Keratinocyte (primary cell): ENCODE measurements at regions not wholly inside any gene's neighbourhood (a gene's known extent, or its start where the extent isn't known, plus 50 kb on each side); places are given as distances from the start of the nearest gene placed in this dataset.

Source experiments
- CTCF ChIP-seq, 3 experiments: IDR thresholded peaks in 1 of 3; conservative IDR thresholded peaks in 1 of 3; optimal IDR thresholded peaks in 1 of 3; 2 replicates in 2 of 3; 3 replicates in 1 of 3; pipeline versions ENCODE3 to v1.5.1; 2011; ENCODE audit warnings: low read length in 3 of 3, mild to moderate bottlenecking in 3 of 3, moderate library complexity in 2 of 3, control low read depth in 1 of 3, inconsistent platforms in 1 of 3; ENCODE audit not compliant: insufficient read depth in 2 of 3; ENCODE audit errors: extremely low read depth in 1 of 3
- EZH2 ChIP-seq: IDR thresholded peaks from one replicate; pipeline ENCODE4 v1.6.1; 2012; ENCODE audit warnings: inconsistent platforms, mild to moderate bottlenecking, low read length, moderate library complexity

GRCh38 chr13:82900453-82900852 lies 981.8 kb downstream of the SLITRK1 start:
- TF ChIP-seq CTCF (optimal IDR thresholded peaks at IDR 0.05 in 1 of 3, IDR thresholded peaks at IDR 0.05 in 1 of 3, conservative IDR thresholded peaks at IDR 0.05 in 1 of 3; ENCODE audit: extremely low read depth in 1 of 3, insufficient read depth in 2 of 3, low read length in 3 of 3) (no peak), EZH2 (no peak)
